ENCODE measurements at regions not wholly inside any gene's neighbourhood (a gene's known extent, or its start where the extent isn't known, plus 50 kb on each side); places are given as distances from the start of the nearest gene placed in this dataset.

GRCh38 chr7:81648716-81649115 lies 121.1 kb downstream of the HGF start:
- DNase-seq (ENCODE audit: low spot score): no peak

GRCh38 chr7:81645435-81645834 lies 124.4 kb downstream of the HGF start:
- DNase-seq (ENCODE audit: low spot score): no peak

- DNase-seq (ENCODE audit: low spot score): no peak
These were observed 128.0 kb downstream of the HGF start for GRCh38 chr7:81641873-81642272.

- DNase-seq (ENCODE audit: low spot score): no peak
These were observed 131.6 kb downstream of the HGF start for GRCh38 chr7:81638198-81638597.

- no peak for DNase-seq (ENCODE audit: low spot score)
These were observed 132.3 kb downstream of the HGF start for GRCh38 chr7:81637534-81637933.

- DNase-seq (ENCODE audit: low spot score): no peak
These were observed 137.4 kb downstream of the HGF start for GRCh38 chr7:81632418-81632817.

- DNase-seq (ENCODE audit: low spot score): no peak
These were observed 139.2 kb downstream of the HGF start for GRCh38 chr7:81630600-81630999.

GRCh38 chr7:81629702-81630101 lies 140.1 kb downstream of the HGF start:
- DNase-seq (ENCODE audit: low spot score): no peak

GRCh38 chr7:81628951-81629350 lies 140.9 kb downstream of the HGF start:
- DNase-seq (ENCODE audit: low spot score): no peak

- DNase-seq (ENCODE audit: low spot score): peak; percentile 21
These were observed 142.1 kb downstream of the HGF start for GRCh38 chr7:81627536-81628287.

- no peak for DNase-seq (ENCODE audit: low spot score)
These were observed 143.8 kb downstream of the HGF start for GRCh38 chr7:81626008-81626407.

GRCh38 chr7:81624650-81625631 lies 144.9 kb downstream of the HGF start:
- no peak for DNase-seq (ENCODE audit: low spot score)

GRCh38 chr7:81624021-81624592 lies 145.7 kb downstream of the HGF start:
- DNase-seq (ENCODE audit: low spot score): no peak

- DNase-seq (ENCODE audit: low spot score): no peak
These were observed 146.5 kb downstream of the HGF start for GRCh38 chr7:81623251-81623855.

- no peak for DNase-seq (ENCODE audit: low spot score)
These were observed 148.0 kb downstream of the HGF start for GRCh38 chr7:81621893-81622292.

- peak; percentile 89 for DNase-seq (ENCODE audit: low spot score)
These were observed 151.3 kb downstream of the HGF start for GRCh38 chr7:81618396-81619014.

- peak; percentile 45 for DNase-seq (ENCODE audit: low spot score)
These were observed 152.9 kb downstream of the HGF start for GRCh38 chr7:81616951-81617350.

- no peak for DNase-seq (ENCODE audit: low spot score)
These were observed 158.0 kb downstream of the HGF start for GRCh38 chr7:81611805-81612204.

- DNase-seq (ENCODE audit: low spot score): no peak
These were observed 158.8 kb downstream of the HGF start for GRCh38 chr7:81611040-81611439.

GRCh38 chr7:81608748-81609382 lies 161.0 kb downstream of the HGF start:
- no peak for DNase-seq (ENCODE audit: low spot score)

- no peak for DNase-seq (ENCODE audit: low spot score)
These were observed 161.9 kb downstream of the HGF start for GRCh38 chr7:81607987-81608386.

Data from A172 (cell line).